Heart left ventricle (tissue), 16 donors: ENCODE measurements at regions not wholly inside any gene's neighbourhood (a gene's known extent, or its start where the extent isn't known, plus 50 kb on each side); places are given as distances from the start of the nearest gene placed in this dataset.

Source experiments
- ATAC-seq, 4 donors: fragments of 200-7000 bp; cut with Tn5 transposase; one replicate each; pipeline ENCODE4 v1.9.1; 2020 to 2022; ENCODE audit warnings: moderate library complexity in 4 of 4, mild to moderate bottlenecking in 3 of 4, moderate number of reproducible peaks in 1 of 4
- DNase-seq, 5 donors: peaks; one replicate each; pipeline ENCODE4 v3.0.0-alpha.2; 2020
- H3K27ac ChIP-seq, 12 donors: fragments of 200-600 bp; sonication (generic) in 4 of 12; one replicate each; pipeline versions ENCODE4 v1.5.0 to v1.8.0; 2016 to 2022; ENCODE audit warnings: mild to moderate bottlenecking in 2 of 12
- H3K27me3 ChIP-seq, 9 donors: fragments of 200-600 bp; sonication (generic) in 2 of 9; one replicate each; pipeline versions ENCODE4 v1.5.1 to v1.8.0; 2016 to 2022; ENCODE audit warnings: mild to moderate bottlenecking in 3 of 9
- H3K36me3 ChIP-seq, 9 donors: fragments of 200-600 bp; sonication (generic) in 2 of 9; one replicate each; pipeline versions ENCODE4 v1.5.0 to v1.8.0; 2018 to 2022; ENCODE audit warnings: mild to moderate bottlenecking in 2 of 9
- H3K4me1 ChIP-seq, 12 donors: fragments of 200-600 bp; sonication (generic) in 4 of 12; one replicate each; pipeline versions ENCODE4 v1.5.0 to v1.8.0; 2016 to 2022; ENCODE audit warnings: mild to moderate bottlenecking in 3 of 12
- H3K4me3 ChIP-seq, 12 donors: fragments of 200-600 bp; sonication (generic) in 4 of 12; one replicate each; pipeline versions ENCODE4 v1.5.0 to v1.8.0; 2017 to 2022; ENCODE audit warnings: mild to moderate bottlenecking in 9 of 12, moderate library complexity in 4 of 12
- H3K9me3 ChIP-seq, 12 donors: fragments of 200-600 bp; sonication (generic) in 4 of 12; one replicate each; pipeline versions ENCODE4 v1.5.0 to v1.8.0; 2016 to 2022; ENCODE audit warnings: mild to moderate bottlenecking in 1 of 12
- POLR2A ChIP-seq, 2 donors: fragments of 450-650 bp; IDR thresholded peaks; one replicate each; pipeline ENCODE4 v1.6.1; 2017; ENCODE audit warnings: antibody characterized with exemption in 2 of 2, mild to moderate bottlenecking in 2 of 2, moderate library complexity in 2 of 2
- WGBS, 4 donors: extraction: QIAGEN DNeasy Blood & Tissue Kit in 2 of 4; methylation state at CpG; one replicate each; pipeline versions ENCODE4 v1.1.5 to v1.1.7; 2013 to 2018; 5-methylcytosine and 5-hydroxymethylcytosine counted together
- intact Hi-C, 10 donors: fragments of 100-400 bp; cut with DNase I; formaldehyde crosslinking; loops; one replicate each; pipeline versions ENCODE4 v1.11.1 to v1.14.2; 2022
- TF ChIP-seq, protein P1 (sequence below), 12 donors: fragments of 200-600 bp; sonication (generic) in 4 of 12; IDR thresholded peaks; one replicate each; pipeline versions ENCODE4 v1.5.0 to v1.8.0; 2018 to 2022; ENCODE audit warnings: antibody characterized with exemption in 12 of 12, mild to moderate bottlenecking in 5 of 12
- donor health status: ischemic (EF 13 %, LVEDD 7.1; RV severe dilation, severe dysfunction).
- donor health status: healthy with polysubstance abuse.
- donor health status: DM: no; HTN: yes; CAD: no.
- donor health status: DM: no; HTN: no; CAD: no.
- donor health status: ischemic (EF 25% LVEDD 6.9; RV normal size, moderate dysfunction).
- donor health status: ischemic (EF 25% LVEDD 5.7; RV mildly dilated, moderate dysfunction).
- donor health status: healthy.
- donor health status: DM: yes; HTN: yes; CAD: no.
- donor health status: ischemic (EF 35%, LVEDD 5.7; RV mildly dilated, moderate dysfunction).
- donor health status: nonischemic (EF 11% LVEDD 7.7; RV severe dilation, severe dysfunction).
- donor health status: DM: yes; HTN: yes; CAD: no.
- donor health status: PGD.
- donor health status: ischemic (EF 29% LVEDD 5.4; RV normal size, mild dysfunction).
- donor health status: nonischemic (EF 23%, LVEDD 6.1; RV moderate dilation, normal function).

DNA sequence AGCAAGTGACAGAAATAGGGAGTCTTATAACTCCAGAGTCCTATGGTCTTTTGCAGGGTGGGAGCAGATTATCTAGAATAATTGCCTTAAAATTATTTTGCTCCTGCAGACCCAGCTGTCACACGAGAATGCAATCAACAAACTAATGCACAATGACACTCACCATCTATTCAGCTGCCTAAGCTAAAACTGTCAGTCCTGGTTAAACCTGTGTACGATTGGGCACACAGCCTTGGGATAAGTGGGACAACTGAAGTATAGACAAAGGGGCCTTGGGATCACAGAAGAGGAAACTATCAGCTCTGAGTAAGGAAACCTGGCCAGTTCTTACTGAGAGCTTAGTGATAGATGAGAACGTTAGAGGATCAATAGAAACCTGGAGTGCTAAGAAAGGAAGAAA lies 595.9 kb upstream of the KIRREL3 start:
- intact Hi-C loops: no loop called here
- ATAC-seq: no peak
- TF ChIP-seq, protein P1, sequence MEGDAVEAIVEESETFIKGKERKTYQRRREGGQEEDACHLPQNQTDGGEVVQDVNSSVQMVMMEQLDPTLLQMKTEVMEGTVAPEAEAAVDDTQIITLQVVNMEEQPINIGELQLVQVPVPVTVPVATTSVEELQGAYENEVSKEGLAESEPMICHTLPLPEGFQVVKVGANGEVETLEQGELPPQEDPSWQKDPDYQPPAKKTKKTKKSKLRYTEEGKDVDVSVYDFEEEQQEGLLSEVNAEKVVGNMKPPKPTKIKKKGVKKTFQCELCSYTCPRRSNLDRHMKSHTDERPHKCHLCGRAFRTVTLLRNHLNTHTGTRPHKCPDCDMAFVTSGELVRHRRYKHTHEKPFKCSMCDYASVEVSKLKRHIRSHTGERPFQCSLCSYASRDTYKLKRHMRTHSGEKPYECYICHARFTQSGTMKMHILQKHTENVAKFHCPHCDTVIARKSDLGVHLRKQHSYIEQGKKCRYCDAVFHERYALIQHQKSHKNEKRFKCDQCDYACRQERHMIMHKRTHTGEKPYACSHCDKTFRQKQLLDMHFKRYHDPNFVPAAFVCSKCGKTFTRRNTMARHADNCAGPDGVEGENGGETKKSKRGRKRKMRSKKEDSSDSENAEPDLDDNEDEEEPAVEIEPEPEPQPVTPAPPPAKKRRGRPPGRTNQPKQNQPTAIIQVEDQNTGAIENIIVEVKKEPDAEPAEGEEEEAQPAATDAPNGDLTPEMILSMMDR (IDR thresholded peaks at IDR 0.05): no peak
- no peak for TF ChIP-seq POLR2A (IDR thresholded peaks at IDR 0.05)
- no peaks in the 10 kb centered on the region for H3K27me3 ChIP-seq
- 69 to 91% (median 81%) methylated on average over 3 of the region's 3 CpGs for WGBS, 4 donors
- H3K4me3 ChIP-seq: no peak overlapping the region
- no peak for DNase-seq
- H3K36me3 ChIP-seq: no peaks in the 10 kb centered on the region
- H3K27ac ChIP-seq: no peak overlapping the region
- H3K9me3 ChIP-seq: no peaks in the 10 kb centered on the region
- no peaks in the 10 kb centered on the region for H3K4me1 ChIP-seq

DNA sequence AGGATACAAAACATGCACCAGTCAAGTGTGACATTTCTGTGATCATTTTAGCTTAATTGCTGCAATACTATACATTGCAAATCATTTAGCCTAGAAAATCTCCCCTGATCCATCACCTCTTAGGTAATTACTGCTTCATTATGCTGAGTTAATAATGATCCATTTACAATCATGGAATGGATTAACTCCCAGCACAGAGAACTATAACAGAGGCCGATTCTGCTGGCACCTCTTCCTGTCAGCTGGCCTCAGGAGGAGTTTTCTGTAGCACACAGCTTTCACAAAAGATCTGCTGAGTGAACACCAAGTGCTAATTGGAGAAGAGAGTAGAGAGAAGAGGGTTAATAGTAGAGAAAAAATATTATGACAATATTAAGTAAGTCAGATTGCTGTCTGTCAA lies 591.8 kb upstream of the KIRREL3 start:
- WGBS, 4 donors: 67 to 88% (median 70%) methylated on average over 1 of the region's 1 CpG
- ATAC-seq: no peak
- intact Hi-C loops: no loop called here
- H3K4me1 ChIP-seq: no peaks in the 10 kb centered on the region
- H3K27ac ChIP-seq: no peak overlapping the region
- TF ChIP-seq, protein P1 (IDR thresholded peaks at IDR 0.05): no peak
- TF ChIP-seq POLR2A (IDR thresholded peaks at IDR 0.05): no peak
- no peak for DNase-seq
- no peak overlapping the region for H3K4me3 ChIP-seq
- no peaks in the 10 kb centered on the region for H3K9me3 ChIP-seq
- no peaks in the 10 kb centered on the region for H3K36me3 ChIP-seq
- H3K27me3 ChIP-seq: no peaks in the 10 kb centered on the region

DNA sequence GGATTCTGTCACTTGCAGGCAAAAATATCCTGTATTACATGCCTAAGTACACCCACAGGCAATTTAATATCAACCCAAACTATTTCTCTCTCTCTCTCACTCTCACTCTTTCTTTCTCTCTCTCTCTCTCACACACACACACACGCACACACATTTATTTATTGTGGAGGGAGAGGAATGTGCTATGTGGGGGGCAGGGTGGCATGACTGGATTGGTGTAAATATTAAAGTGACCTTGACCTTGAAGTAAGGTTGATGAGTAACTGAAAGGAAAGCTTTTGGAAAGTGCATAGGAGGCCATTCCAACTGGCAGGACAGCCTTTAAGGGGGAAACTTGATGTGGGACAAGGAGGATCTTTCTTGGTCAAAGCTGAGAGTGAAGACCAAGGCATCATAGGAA lies 589.7 kb upstream of the KIRREL3 start:
- H3K4me1 ChIP-seq: no peaks in the 10 kb centered on the region
- no peak overlapping the region for H3K27ac ChIP-seq
- TF ChIP-seq, protein P1 (IDR thresholded peaks at IDR 0.05): no peak
- TF ChIP-seq POLR2A (IDR thresholded peaks at IDR 0.05): no peak
- DNase-seq (no peak), ATAC-seq (no peak)
- intact Hi-C loops: no loop called here
- H3K9me3 ChIP-seq: no peaks in the 10 kb centered on the region
- H3K4me3 ChIP-seq: no peak overlapping the region
- H3K27me3 ChIP-seq: no peaks in the 10 kb centered on the region
- no peaks in the 10 kb centered on the region for H3K36me3 ChIP-seq
- 63 to 81% (median 74%) methylated on average over 1 of the region's 1 CpG for WGBS, 4 donors

DNA sequence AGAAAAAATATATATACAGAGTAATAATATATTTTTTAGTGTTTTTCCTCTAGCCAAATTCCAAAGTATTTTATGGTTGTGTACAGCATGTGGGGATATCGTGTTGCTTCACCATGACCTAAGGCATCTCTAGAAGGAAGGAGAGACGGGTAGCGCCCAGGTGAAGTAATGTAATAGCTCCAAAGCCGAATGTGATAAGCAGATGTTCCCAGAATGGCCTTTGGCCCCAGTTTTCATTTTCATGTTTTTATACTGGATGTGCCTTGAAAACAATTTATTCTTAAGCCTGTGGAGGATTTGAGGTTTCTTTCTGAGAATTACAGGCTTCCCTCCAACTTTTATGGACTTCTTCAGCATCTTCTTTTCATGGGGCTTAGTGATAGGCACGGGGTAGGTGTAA lies 587.9 kb upstream of the KIRREL3 start:
- WGBS, 4 donors: 81 to 86% (median 84%) methylated on average over 5 of the region's 5 CpGs
- no peak for DNase-seq
- no peaks in the 10 kb centered on the region for H3K9me3 ChIP-seq
- no peaks in the 10 kb centered on the region for H3K27me3 ChIP-seq
- no peak for TF ChIP-seq POLR2A (IDR thresholded peaks at IDR 0.05)
- TF ChIP-seq, protein P1 (IDR thresholded peaks at IDR 0.05): no peak
- no peaks in the 10 kb centered on the region for H3K4me1 ChIP-seq
- ATAC-seq: no peak
- intact Hi-C loops: no loop called here
- H3K27ac ChIP-seq: no peak overlapping the region
- no peaks in the 10 kb centered on the region for H3K36me3 ChIP-seq
- no peak overlapping the region for H3K4me3 ChIP-seq
